GM11168 (cell line): ENCODE measurements at regions not wholly inside any gene's neighbourhood (a gene's known extent, or its start where the extent isn't known, plus 50 kb on each side); places are given as distances from the start of the nearest gene placed in this dataset.

Experiments used
- in situ Hi-C: fragments of 300-500 bp; cut with MboI; formaldehyde crosslinking; loops from one replicate; pipeline ENCODE4 v1.12.0; 2022; ENCODE audit warnings: low sequenced_read_pairs; ENCODE audit not compliant: unreplicated experiment

DNA sequence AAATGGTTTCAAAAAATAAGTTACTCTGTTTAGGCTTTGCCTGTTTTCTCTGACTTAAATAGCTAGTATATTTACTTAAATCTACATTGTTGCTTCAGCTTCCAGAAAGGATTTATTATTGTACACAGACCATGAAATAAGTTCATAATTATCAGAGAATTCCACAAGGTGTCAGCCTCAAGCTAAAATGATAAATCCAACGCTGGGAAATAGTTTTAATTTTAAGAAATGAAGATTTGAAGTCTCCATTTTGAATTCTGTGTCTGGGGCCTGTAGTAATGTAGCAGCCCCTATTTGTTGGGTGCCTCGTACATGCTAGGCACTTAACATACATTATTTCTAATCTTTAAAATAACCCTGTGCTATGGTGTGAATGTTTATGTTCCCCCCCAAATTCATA, 92.6 kb upstream of the KCNMB2 start:
- in situ Hi-C loops = loop anchor here (10.0 kb wide), 1 partner anchor 321 kb away; no protein-coding TSS in a partner anchor

DNA sequence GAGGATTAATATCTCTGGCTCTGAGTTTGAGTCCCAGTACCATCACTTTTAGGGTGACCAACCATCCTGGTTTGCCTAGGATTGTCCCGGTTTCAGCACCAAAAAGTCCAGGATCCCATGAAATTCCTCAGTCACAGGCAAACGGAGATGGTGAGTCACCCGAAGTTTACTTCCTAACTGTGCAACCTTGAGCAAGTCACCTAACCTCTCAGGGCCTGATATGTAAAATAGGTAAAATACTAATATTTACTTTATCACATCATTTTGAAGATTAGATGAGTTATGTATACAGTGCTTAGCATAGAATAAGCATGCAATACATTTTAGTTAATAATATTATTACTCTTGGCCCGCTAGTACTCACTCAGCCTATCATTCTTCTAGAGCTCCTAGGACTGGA, 91.1 kb upstream of the KCNMB2 start:
- in situ Hi-C loops = loop anchor here (5.0 to 10.0 kb wide), 2 partner anchors 320 to 512 kb away; no protein-coding TSS in a partner anchor

DNA sequence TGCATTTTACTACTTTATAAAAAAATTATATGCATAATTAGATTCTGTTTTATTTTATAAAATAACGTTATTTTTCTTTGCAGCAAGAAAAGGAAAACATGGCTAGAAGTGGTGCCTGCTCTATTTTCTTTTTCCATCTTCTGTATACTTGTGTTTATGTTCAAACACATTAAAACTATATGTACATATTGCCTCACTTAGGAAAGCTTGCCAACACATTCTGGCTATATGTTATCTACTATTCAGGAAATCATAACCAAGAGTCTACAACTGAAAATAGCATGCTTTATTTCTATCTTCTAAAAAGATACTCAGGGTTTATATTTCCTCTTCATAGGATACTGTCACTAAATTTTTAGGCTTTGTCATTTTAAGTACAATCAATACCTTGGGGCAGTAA, 90.2 kb upstream of the KCNMB2 start:
- in situ Hi-C loops = loop anchor here (5.0 to 10.0 kb wide), 2 partner anchors 319 to 511 kb away; no protein-coding TSS in a partner anchor

DNA sequence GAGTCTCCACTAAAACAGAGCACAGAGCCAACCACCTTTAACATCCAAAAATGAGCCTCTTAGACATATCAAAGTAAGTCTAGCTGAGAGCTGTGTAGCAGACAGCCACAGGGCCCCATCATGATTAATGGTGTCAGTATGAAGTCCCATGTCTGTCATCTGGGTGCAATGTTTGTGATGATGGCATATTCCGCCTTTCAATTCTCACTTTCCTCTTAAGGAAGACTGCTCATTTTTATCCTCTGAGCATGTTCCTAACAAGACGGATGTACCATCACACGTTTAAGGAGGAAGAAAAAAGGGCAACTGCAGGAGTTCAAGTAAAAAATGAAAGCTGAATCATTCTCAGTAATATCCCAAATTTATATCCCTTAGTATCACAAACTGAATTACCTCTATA, 85.8 kb upstream of the KCNMB2 start:
- in situ Hi-C loops = no loop called here

DNA sequence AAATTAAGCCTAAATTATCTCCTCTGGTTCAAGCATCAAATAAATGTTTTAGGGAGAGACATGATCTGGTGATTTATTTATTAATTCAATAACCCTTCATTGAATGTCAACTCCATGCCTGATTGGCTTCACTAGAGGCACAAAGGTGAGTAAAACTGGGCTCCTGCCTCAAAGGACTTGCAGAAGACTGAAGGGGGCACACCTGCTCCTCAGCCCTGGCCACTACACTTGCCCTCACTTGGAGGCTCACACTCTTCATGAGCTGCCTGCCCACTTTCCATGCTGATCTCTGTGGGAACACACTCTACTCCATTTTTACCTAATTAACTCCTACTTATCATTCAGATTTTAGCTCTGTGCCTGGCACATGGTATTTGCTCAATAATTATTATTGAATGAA, 84.4 kb upstream of the KCNMB2 start:
- in situ Hi-C loops = no loop called here

DNA sequence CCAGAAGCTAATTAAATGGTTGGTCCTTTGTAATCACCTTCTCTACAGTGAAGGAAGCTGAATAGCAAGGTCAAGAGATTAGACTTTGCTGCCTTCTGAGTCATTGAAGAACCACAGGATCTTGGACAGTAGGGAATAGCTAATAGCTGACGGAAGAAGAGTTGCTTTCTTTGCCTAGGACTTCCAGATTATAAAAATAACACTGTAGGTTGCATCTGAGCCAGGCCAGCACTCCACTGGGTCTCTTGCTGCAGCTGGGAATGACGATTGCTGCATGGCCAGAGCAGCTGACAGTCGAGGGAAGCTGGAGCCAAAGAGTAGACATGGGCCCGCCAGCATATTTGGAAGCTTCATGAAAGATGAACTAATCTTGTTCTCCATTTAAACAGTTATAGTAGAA, 81.5 kb upstream of the KCNMB2 start:
- in situ Hi-C loops = no loop called here

DNA sequence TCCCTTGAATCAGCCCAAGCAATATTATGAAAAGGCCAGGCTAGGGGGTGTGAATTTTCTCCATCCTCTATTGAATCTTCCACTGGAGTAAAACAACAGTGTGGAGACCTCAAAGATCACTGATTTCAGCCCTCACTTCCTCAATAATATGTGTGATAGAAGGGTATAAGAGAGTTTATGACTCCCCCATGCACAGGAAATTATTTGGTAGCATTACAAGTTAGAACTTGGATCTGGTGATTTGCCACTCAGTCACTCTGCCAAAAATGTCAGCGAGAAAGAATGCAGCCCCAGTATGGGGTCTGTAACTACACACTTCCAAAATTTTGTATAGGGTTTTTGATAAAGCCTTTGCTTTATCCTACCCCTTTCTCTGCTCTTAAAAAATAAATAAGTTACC, 81.0 kb upstream of the KCNMB2 start:
- in situ Hi-C loops = no loop called here

DNA sequence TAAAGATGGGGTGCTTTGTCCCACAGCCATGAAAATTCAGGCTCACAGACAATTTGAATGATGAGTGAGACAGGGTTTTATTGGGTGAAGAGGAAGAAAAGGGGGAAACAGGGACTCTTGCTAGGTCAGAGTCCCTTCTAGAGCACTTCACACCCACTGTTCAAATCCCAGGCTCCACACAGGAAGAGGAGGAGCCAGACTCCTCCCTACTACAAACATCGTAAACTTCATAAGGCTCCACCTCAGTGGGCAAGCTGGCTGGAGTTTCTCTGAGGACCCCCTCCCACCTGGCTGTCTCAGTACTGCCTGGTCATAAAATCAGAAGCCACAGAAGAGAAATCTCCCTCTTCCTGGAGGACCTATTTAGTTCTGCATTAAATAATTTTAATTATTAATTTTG, 80.3 kb upstream of the KCNMB2 start:
- in situ Hi-C loops = no loop called here

DNA sequence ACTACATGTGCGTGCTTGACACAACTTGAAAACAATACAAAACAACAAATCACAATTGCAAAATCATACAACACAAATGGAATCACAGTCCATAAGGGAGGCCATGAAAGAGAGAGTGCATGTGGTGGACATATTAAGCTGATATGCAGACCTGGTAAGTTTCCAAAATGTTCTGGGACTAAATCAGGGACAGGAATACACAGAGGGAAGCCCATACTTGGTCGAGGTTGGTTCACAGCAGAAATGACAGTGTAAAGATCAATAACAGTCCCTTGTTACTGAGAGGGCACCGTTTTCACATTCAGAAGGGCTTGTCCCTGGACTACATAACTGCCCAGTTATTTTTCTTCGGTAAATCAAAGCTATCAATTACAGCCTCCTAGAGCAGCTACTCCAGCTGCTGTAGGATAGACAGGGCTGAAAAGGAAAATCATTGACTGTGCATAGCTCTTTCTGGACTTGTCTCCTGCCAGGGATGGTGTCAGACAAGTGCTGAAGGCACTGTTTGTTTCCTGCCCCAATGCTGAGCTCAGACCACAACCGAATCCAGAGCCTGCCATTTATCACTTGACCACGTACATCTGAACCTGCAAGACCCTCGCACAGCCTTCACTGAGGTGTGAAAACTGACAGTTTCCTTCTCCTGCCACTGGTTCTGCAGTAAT, 79.5 kb upstream of the KCNMB2 start:
- in situ Hi-C loops = no loop called here

DNA sequence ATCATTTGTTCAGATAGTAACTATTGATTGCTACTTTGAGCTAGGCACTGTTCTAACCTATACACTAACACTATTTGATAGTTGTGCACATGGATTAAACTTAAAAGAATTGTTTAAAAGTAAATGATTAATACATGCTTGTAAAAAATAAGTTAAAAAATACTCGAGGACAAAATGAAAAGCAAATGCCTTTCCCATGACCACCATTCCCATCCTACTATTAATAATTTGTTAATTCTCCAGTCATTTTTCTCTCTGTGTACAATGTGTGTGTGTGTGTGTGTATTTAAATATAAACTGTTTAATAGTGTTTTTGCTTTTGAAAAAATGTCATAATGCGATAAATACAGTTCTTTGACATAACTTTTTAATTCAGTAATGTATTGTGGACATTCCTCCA, 78.7 kb upstream of the KCNMB2 start:
- in situ Hi-C loops = no loop called here

DNA sequence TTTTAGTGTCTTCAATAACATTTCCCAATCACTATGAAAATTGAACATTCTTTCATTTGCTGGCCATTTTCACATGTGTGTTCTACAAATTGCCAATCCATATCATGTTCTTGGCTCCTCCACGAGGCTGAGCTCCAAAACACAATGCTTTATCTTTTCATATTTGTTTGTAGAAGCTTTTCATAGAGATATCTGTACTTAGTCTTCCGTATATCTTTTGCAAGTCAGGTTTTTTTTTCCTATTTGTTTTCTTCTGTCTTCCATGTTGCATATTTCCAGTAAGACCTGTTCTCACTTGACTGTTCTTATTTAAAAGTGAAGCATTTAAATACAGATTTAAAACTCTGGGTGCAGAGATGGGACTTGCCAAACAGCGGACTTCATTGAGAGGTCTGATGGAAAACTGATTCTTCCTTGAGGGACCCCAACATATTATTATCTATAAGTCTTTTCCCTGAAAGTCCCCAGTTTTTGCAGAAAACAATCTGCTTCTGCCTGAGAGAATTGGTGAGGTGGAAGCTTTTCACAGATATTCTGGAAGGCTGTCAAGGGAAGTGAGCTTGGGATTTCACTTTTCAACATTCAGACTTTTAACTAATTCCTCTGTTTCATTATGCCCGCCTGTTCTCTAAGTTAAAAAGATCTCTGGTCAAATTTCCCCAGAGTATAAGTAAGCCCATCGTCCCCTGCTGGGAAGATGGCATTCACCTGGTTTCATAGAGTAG, 77.8 kb upstream of the KCNMB2 start:
- in situ Hi-C loops = no loop called here

DNA sequence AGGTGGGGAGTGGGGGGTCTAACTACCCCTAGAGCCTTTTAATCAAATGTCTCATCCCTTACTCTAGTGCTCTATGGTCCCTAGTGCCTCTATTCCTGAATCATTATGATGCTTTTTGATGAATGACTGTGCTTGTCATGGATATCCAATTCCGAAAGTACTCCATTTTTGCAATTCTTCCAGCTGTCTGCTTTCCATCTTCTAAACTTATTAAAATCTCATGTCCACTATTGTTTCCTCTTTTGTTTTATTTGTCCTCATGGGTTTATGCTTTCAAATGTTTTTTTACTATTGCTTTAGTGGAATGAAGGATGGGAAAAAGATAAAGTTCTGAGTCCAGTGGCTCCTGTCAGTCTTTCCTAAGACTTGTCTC, 77.2 kb upstream of the KCNMB2 start:
- in situ Hi-C loops = no loop called here

DNA sequence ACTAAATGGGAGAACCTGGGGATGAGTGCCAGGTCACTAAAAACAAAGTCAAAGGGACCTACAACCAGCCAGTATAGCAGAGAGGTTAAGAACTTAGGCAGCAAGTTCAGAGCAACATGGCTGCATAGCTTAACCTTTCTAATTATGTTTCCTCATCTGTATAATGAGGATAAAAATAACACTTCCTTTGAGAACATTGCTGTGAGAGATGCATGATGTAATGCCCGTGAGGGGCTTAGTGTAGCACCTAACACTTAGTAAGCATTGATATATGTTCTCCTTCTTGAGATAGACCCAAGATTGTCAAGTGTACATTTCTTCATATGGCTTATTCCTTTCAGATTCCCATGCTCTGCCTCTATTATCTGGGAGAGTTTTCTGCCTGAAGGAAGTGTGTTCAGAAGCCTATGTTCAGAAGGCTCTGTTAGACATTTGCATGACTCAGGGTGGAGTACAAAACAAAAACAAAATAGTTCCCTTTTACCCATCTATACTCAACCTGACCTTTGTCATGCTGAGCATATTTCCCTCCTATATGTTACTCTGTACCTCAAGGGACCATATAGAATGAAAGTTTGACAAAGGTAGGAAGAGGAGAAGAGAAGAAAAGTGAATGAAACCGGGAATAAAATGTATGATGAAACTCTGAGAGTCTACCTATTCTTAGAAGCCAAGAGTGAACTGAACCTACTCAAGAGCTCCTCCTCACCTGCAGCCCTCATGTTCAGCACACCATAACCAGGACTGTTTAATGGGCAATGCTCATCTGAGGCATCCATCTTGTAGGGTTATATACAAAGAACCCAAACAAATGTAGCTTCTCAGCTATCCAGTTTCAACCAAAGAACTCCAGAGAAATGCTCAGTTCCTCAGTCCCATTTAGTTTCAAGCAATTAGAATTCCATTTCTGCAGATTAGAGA, 70.7 kb upstream of the KCNMB2 start:
- in situ Hi-C loops = no loop called here

DNA sequence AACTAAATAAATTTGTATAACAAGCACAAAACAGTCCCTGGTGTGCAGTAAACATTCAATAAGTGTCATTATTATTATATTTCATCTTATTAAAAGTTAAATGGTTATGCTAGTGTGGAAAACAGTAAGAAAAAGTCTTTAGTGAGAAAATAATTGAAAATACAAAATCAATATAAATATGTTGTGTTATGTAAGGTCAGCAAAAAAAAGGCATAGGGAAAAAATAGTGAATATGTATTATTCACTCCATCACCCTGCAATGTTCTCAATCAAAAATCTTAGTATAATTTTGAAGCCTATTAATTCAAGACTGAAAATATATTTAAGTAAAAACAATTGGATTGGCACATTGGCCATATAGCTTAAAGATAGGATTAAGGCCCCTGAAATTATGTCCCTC, 63.3 kb upstream of the KCNMB2 start:
- in situ Hi-C loops = no loop called here

DNA sequence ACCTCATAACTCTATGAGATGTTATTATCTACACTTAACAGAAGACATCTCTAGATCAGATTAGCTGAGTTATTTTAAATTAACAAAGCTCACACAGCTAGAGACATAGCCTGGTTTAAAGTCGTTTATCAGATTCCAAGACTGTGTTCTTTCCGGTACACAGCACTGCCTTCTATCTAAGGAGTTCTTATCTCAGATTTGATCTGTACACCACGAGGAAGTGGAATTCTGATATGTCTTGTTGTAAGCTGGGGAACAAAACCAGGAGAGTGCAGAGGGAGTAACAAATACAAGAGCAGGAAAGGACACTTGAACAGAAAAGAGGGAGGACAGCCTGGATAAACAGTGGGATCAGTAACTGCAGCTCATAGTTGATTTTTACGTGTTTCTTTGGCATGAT, 61.7 kb upstream of the KCNMB2 start:
- in situ Hi-C loops = no loop called here

DNA sequence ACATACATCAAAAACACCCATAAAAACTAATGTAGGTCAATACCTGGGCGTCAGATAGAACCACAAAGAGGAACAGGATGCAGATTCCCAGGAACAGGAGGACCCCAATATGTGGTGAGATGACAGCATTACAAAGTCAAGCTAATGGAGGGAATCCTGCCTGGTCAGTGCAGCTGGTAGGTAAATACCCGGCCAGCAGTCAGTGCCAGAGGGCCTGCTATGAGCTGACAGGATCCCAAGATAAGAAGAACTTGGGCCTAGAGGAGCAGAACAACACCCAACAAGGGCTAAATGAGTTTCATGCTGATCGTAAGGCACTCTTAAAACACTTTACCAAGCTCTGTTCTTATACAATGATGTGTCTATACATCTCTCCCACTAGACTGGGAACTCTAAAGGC, 61.2 kb upstream of the KCNMB2 start:
- in situ Hi-C loops = no loop called here

DNA sequence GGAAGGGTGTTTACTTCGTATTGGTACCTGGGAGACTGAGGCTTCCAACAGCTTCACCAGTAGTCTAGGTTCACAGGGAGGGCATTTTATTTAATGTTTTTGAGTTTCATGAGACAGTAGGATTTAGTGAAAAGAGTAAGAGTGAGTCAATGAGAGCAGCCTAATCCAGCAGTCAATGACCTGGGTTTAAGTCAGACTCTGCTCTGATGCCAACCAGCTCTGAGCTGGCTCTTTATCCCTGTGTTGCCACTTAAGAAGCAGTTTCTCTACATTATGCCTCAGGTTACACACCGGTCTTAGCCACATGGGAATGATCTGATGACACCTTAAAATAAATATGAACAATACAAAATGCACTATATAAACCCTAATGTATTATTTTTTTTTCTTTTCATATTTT, 59.4 kb upstream of the KCNMB2 start:
- in situ Hi-C loops = no loop called here

DNA sequence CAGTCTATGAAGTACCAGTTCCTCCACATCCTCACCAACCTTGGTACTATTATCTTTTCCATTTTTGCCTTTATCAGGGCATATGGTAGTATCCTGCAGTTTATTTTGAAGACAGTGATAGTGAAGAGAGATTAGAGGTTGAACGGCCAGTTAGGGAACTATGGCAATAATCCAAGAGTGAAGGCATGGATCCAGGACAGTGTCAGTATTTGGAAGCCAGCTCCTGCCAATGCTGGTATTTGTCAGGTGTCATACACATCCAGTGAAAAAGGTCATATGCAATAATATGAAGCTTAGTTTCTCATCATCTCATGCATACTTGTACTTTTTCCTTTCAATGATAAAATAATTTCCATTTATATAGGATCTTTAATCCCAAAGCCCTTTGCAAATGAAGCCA, 56.8 kb upstream of the KCNMB2 start:
- in situ Hi-C loops = no loop called here

DNA sequence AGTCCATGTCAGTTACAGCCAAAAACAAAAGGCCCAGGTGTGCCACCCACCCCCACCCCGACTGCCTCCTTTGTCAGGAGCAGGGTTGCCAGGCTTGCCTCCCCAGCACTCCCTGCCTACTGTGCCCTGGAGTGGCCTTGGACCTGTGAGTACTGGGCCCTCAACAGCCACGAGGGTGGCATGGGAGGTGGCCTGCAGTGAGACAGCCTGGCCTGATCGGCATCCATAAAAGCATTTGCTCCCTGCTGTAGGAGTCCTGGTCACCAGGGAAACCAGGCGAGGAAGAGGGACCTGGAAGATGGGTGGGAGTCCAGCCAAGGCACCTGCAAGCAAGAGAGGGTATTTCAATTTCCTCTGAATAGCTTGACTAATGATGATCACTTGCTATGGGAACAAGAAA, 56.4 kb upstream of the KCNMB2 start:
- in situ Hi-C loops = no loop called here

DNA sequence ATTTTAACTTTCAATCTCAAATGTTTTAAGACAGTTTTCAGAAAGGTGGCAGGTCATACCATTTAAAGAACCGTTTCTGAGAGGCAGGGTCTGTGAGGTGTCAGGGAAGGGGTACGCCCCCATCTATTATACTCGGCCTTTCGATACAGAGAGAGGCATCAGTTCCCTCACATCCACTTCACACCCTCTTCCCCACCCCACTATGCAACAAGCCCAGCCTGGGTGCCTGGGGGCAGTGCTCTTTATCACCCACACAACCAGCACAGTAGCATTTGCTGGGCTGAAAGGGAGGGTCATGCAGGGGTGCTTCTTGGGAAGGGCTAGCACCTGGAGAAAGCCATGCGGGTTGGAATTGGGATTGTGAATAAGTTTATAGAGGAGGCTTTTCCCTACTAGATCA, 56.0 kb upstream of the KCNMB2 start:
- in situ Hi-C loops = no loop called here

DNA sequence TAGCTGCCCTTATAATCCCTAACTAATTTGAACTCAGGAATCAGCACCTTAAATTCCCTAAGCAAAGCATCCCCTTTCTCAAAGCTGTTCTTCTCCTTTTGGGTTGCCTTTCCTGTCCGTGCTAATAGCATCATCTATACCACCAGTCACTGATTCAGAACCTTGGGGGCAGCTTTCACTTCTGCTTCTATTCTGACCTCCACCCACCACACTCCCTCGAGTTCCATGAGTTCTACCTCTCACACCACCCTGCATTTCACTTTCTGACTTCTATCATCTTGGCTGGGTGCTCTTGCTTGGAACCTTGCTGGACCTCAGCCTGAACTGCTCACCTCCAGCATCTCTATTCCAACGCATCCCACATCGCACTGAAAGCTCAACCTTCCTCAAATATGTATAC, 55.4 kb upstream of the KCNMB2 start:
- in situ Hi-C loops = no loop called here
